Brain microvascular endothelial cell (primary cell): ENCODE measurements at regions not wholly inside any gene's neighbourhood (a gene's known extent, or its start where the extent isn't known, plus 50 kb on each side); places are given as distances from the start of the nearest gene placed in this dataset.

Experiments used
- DNase-seq: peaks from one replicate; pipeline ENCODE4 v3.0.0-alpha.2; 2020
- H3K27ac ChIP-seq: fragments of 250-450 bp; sonication (Bioruptor Pico); 2 replicates; pipeline ENCODE4 v1.5.1; 2020; ENCODE audit warnings: mild to moderate bottlenecking, moderate library complexity
- H3K27me3 ChIP-seq: fragments of 250-450 bp; sonication (Bioruptor Pico); replicated peaks from 2 replicates; pipeline ENCODE4 v1.5.1; 2020; ENCODE audit warnings: mild to moderate bottlenecking
- H3K36me3 ChIP-seq: fragments of 250-450 bp; sonication (Bioruptor Pico); replicated peaks from 2 replicates; pipeline ENCODE4 v1.5.1; 2020; ENCODE audit warnings: mild to moderate bottlenecking
- H3K4me3 ChIP-seq: 2 replicates; pipeline ENCODE4 v1.5.1; 2011; ENCODE audit warnings: low read depth, mild to moderate bottlenecking, control low read depth, low read length, moderate library complexity
- CTCF ChIP-seq: IDR thresholded peaks from 2 replicates; pipeline ENCODE4 v1.5.1; 2011; ENCODE audit warnings: low read depth, mild to moderate bottlenecking, moderate library complexity, low read length, control low read depth, inconsistent platforms; ENCODE audit errors: missing control alignments
- in situ Hi-C: cut with HindIII; loops from 2 replicates; pipeline ENCODE4 v1.10.0; 2017; ENCODE audit warnings: low sequenced_read_pairs, low pct_ligation_motif_present

- DNase-seq, result peak; percentile 96
- TF ChIP-seq CTCF, result no peak
Observed at GRCh38 chr12:67434671-67435370, 165.7 kb downstream of the CAND1 start.

GRCh38 chr12:67436230-67436629, 167.1 kb downstream of the CAND1 start:
- Histone ChIP-seq H3K27me3 (no peaks in the 10 kb centered on the region), H3K4me3 (no peak overlapping the region), H3K36me3 (no peaks in the 10 kb centered on the region), H3K27ac (no peak overlapping the region)
- in situ Hi-C loops, result no loop called here
- no peak for DNase-seq
- no peak for TF ChIP-seq CTCF

More at GRCh38 chr12:67434671-67435370, 165.7 kb downstream of the CAND1 start:
- H3K27me3 ChIP-seq, result no peaks in the 10 kb centered on the region
- in situ Hi-C loops, result no loop called here
- no peaks in the 10 kb centered on the region for H3K36me3 ChIP-seq
- no peak overlapping the region for H3K4me3 ChIP-seq
- H3K27ac ChIP-seq, result peak overlapping the region; percentile 84

- no peak for DNase-seq
- in situ Hi-C loops, result no loop called here
- Histone ChIP-seq H3K36me3 (no peaks in the 10 kb centered on the region), H3K27me3 (no peaks in the 10 kb centered on the region), H3K4me3 (no peak overlapping the region), H3K27ac (no peak overlapping the region)
- TF ChIP-seq CTCF, result no peak
Observed at GRCh38 chr12:67437011-67437410, 167.9 kb downstream of the CAND1 start.

GRCh38 chr12:67439611-67440010, 170.5 kb downstream of the CAND1 start:
- TF ChIP-seq CTCF, result no peak

GRCh38 chr12:67441736-67442346, 172.7 kb downstream of the CAND1 start:
- in situ Hi-C loops, result no loop called here
- TF ChIP-seq CTCF, result peak; percentile 91
- no peak overlapping the region for H3K27ac ChIP-seq
- peak; percentile 83 for DNase-seq
- H3K36me3 ChIP-seq, result no peaks in the 10 kb centered on the region
- H3K4me3 ChIP-seq, result no peak overlapping the region
- H3K27me3 ChIP-seq, result no peaks in the 10 kb centered on the region

More at GRCh38 chr12:67439611-67440010, 170.5 kb downstream of the CAND1 start:
- H3K27ac ChIP-seq, result no peak overlapping the region
- in situ Hi-C loops, result no loop called here
- H3K36me3 ChIP-seq, result no peaks in the 10 kb centered on the region
- no peak overlapping the region for H3K4me3 ChIP-seq
- H3K27me3 ChIP-seq, result no peaks in the 10 kb centered on the region
- DNase-seq, result no peak
